Kidney epithelial cell (primary cell): ENCODE measurements at regions not wholly inside any gene's neighbourhood (a gene's known extent, or its start where the extent isn't known, plus 50 kb on each side); places are given as distances from the start of the nearest gene placed in this dataset.

Source experiments
- DNase-seq: peaks from one replicate; pipeline ENCODE4 v3.0.0-alpha.2; 2010; ENCODE audit warnings: low read depth
- H3K27me3 ChIP-seq: 2 replicates; pipeline ENCODE4 v1.6.0; 2011; ENCODE audit warnings: low read length; ENCODE audit not compliant: control insufficient read depth, insufficient read depth
- H3K36me3 ChIP-seq: 2 replicates; pipeline ENCODE4 v1.5.1; 2011; ENCODE audit warnings: low read length; ENCODE audit not compliant: control insufficient read depth, insufficient read depth
- H3K4me3 ChIP-seq: 2 replicates; pipeline ENCODE4 v1.5.1; 2011; ENCODE audit warnings: low read depth, mild to moderate bottlenecking, control low read depth, low read length
- TF ChIP-seq, protein P1 (sequence below): IDR thresholded peaks from 2 replicates; pipeline ENCODE4 v1.5.1; 2011; ENCODE audit warnings: mild to moderate bottlenecking, moderate library complexity, low read length, control low read depth, inconsistent platforms; ENCODE audit not compliant: insufficient read depth, poor library complexity, severe bottlenecking

- H3K27me3 ChIP-seq, result no peaks in the 10 kb centered on the region
- no peaks in the 10 kb centered on the region for H3K36me3 ChIP-seq
- H3K4me3 ChIP-seq, result no peak overlapping the region
- no peak for DNase-seq
- TF ChIP-seq, protein P1, sequence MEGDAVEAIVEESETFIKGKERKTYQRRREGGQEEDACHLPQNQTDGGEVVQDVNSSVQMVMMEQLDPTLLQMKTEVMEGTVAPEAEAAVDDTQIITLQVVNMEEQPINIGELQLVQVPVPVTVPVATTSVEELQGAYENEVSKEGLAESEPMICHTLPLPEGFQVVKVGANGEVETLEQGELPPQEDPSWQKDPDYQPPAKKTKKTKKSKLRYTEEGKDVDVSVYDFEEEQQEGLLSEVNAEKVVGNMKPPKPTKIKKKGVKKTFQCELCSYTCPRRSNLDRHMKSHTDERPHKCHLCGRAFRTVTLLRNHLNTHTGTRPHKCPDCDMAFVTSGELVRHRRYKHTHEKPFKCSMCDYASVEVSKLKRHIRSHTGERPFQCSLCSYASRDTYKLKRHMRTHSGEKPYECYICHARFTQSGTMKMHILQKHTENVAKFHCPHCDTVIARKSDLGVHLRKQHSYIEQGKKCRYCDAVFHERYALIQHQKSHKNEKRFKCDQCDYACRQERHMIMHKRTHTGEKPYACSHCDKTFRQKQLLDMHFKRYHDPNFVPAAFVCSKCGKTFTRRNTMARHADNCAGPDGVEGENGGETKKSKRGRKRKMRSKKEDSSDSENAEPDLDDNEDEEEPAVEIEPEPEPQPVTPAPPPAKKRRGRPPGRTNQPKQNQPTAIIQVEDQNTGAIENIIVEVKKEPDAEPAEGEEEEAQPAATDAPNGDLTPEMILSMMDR, result no peak
These were observed 173.8 kb upstream of the PPP1R2C start for GRCh38 chrX:42951747-42952146.

DNA sequence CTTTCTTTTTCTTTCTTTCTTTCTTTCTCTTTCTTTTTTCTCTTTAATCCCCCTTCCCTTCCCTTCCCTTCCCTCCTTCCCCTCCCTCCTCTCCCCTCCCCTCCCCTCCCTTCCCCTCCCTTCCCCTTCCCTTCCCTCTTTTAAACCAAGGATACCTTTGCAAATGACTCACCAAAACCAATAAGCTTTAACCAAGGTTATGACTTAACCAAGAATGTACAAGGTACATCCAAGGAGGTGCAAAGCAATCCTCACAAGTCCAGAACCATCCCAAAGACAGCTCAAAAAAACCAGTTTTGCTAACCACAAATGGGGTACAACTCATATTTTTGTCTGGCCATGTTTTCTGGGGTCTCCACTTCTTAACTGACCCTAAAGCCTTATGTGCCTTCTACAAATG is 174.7 kb upstream of the PPP1R2C start:
- TF ChIP-seq, protein P1, result no peak
- no peak overlapping the region for H3K4me3 ChIP-seq
- H3K36me3 ChIP-seq, result no peaks in the 10 kb centered on the region
- H3K27me3 ChIP-seq, result no peaks in the 10 kb centered on the region
- no peak for DNase-seq

DNA sequence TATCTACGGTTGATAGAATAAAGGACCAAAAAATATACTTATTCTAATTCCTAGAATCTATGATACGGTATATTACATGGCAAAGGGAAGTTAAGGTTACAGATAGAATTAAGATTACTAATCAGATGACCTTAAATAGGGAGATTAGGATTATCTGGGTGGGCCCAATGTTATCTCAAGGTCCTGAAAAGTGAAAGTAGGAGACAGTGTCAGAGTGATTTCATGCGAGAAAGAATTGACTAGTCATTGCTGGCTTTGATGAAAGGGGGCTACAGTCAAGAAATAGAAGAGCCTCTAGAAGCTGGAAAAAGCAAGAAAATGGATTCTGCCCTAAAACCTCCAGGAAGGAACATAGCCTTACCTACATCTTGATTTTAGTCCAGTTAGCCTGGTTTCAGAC is 176.9 kb upstream of the PPP1R2C start:
- no peaks in the 10 kb centered on the region for H3K27me3 ChIP-seq
- H3K36me3 ChIP-seq, result no peaks in the 10 kb centered on the region
- TF ChIP-seq, protein P1, result no peak
- DNase-seq, result no peak
- no peak overlapping the region for H3K4me3 ChIP-seq

- Histone ChIP-seq H3K27me3 (no peaks in the 10 kb centered on the region), H3K36me3 (no peaks in the 10 kb centered on the region), H3K4me3 (no peak overlapping the region)
- TF ChIP-seq, protein P1, result no peak
- DNase-seq, result no peak
These were observed 177.4 kb upstream of the PPP1R2C start for GRCh38 chrX:42955349-42955748.

DNA sequence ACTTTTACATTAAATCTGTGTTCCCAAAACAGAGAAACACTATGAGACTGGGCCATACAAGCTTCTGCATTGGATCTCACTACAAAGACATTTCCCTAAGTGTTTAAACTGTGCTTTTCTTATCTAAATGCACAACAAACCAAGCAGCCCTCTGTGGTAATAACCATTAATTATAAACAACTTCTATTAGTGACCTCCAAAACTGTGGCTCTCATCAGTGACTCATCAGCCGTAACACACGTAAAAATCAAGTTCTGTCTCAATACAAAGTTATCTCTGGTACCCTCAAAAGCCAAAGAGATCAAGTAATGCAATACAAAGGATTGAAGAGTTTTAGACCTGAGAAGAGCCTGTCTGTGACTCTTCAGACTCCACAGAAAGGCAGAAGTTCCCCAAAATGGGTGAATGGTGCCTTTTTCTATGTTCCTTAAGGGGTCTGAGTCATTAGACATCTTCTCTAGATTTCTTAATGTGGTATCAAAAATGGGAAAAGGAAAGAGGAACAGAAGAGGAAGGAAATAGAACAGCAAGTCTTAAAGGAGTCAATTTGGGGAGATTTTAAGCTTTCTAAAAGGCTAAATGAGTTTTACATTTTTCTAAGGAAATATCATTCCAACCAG is 189.8 kb upstream of the PPP1R2C start:
- TF ChIP-seq, protein P1, result no peak
- H3K27me3 ChIP-seq, result no peaks in the 10 kb centered on the region
- no peak overlapping the region for H3K4me3 ChIP-seq
- no peak for DNase-seq
- no peaks in the 10 kb centered on the region for H3K36me3 ChIP-seq

- Histone ChIP-seq H3K4me3 (no peak overlapping the region), H3K36me3 (no peaks in the 10 kb centered on the region), H3K27me3 (no peaks in the 10 kb centered on the region)
- DNase-seq, result no peak
- TF ChIP-seq, protein P1, result no peak
These were observed 195.4 kb upstream of the PPP1R2C start for GRCh38 chrX:42973321-42973720.
